H9 (cell line): ENCODE measurements at regions not wholly inside any gene's neighbourhood (a gene's known extent, or its start where the extent isn't known, plus 50 kb on each side); places are given as distances from the start of the nearest gene placed in this dataset.

Source experiments
- DNase-seq: peaks from one replicate; pipeline ENCODE4 v3.0.0-alpha.2; 2017
- H2AFZ ChIP-seq: one replicate; pipeline ENCODE4 v1.6.1; 2013; ENCODE audit warnings: mild to moderate bottlenecking, low read length, control low read depth, moderate library complexity
- H2AK5ac ChIP-seq: 2 replicates; pipeline ENCODE4 v1.6.1; 2013; ENCODE audit warnings: low read length, control low read depth, mixed read lengths; ENCODE audit not compliant: insufficient read length
- H2BK120ac ChIP-seq: one replicate; pipeline ENCODE4 v1.6.1; 2013; ENCODE audit warnings: low read depth, mild to moderate bottlenecking, low read length, control low read depth, inconsistent platforms; ENCODE audit not compliant: poor library complexity, severe bottlenecking
- H2BK12ac ChIP-seq: 2 replicates; pipeline ENCODE4 v1.6.1; 2013; ENCODE audit warnings: low read length, control low read depth, mixed read lengths, low read depth; ENCODE audit not compliant: insufficient read length
- H2BK15ac ChIP-seq: 2 replicates; pipeline ENCODE4 v1.6.1; 2013; ENCODE audit warnings: low read depth, low read length, control low read depth
- H2BK20ac ChIP-seq: one replicate; pipeline ENCODE4 v1.6.1; 2013; ENCODE audit warnings: low read depth, mild to moderate bottlenecking, low read length, control low read depth, inconsistent platforms; ENCODE audit not compliant: poor library complexity, severe bottlenecking
- H2BK5ac ChIP-seq: 2 replicates; pipeline ENCODE4 v1.6.1; 2013; ENCODE audit warnings: low read length, control low read depth, mixed read lengths; ENCODE audit not compliant: insufficient read length
- H3K14ac ChIP-seq: 2 replicates; pipeline ENCODE4 v1.6.1; 2013; ENCODE audit warnings: low read length, control low read depth; ENCODE audit not compliant: insufficient read depth
- H3K18ac ChIP-seq: 2 replicates; pipeline ENCODE4 v1.6.1; 2013; ENCODE audit warnings: low read depth, mild to moderate bottlenecking, mixed read lengths, low read length, control low read depth; ENCODE audit not compliant: insufficient read length
- H3K23ac ChIP-seq: 2 replicates; pipeline ENCODE4 v1.6.1; 2013; ENCODE audit warnings: low read length, control low read depth, mixed read lengths, low read depth; ENCODE audit not compliant: insufficient read length
- H3K23me2 ChIP-seq: 2 replicates; pipeline ENCODE4 v1.6.1; 2013; ENCODE audit warnings: low read depth, mild to moderate bottlenecking, mixed read lengths, low read length, control low read depth; ENCODE audit not compliant: insufficient read length, poor library complexity, severe bottlenecking
- H3K27ac ChIP-seq: 2 replicates; pipeline ENCODE4 v1.5.1; 2013; ENCODE audit warnings: low read length, control low read depth, mixed read lengths, low read depth; ENCODE audit not compliant: insufficient read length
- H3K27me3 ChIP-seq: 2 replicates; pipeline ENCODE4 v1.6.1; 2013; ENCODE audit warnings: low read length, control low read depth, inconsistent platforms; ENCODE audit not compliant: insufficient read depth
- H3K4ac ChIP-seq: 2 replicates; pipeline ENCODE4 v1.6.1; 2013; ENCODE audit warnings: low read depth, mild to moderate bottlenecking, control low read depth, inconsistent platforms, low read length, moderate library complexity
- H3K4me1 ChIP-seq: 2 replicates; pipeline ENCODE4 v1.6.1; 2013; ENCODE audit warnings: low read length, control low read depth, inconsistent platforms; ENCODE audit not compliant: insufficient read depth
- H3K4me2 ChIP-seq: 2 replicates; pipeline ENCODE4 v1.6.1; 2013; ENCODE audit warnings: low read length, control low read depth, mixed read lengths; ENCODE audit not compliant: insufficient read length, insufficient read depth
- H3K56ac ChIP-seq: 2 replicates; pipeline ENCODE4 v1.6.1; 2013; ENCODE audit warnings: low read depth, mild to moderate bottlenecking, mixed read lengths, low read length, control low read depth; ENCODE audit not compliant: insufficient read length
- H3K79me1 ChIP-seq: 2 replicates; pipeline ENCODE4 v1.6.1; 2013; ENCODE audit warnings: low read depth, mild to moderate bottlenecking, moderate library complexity, low read length, control low read depth, inconsistent platforms; ENCODE audit not compliant: insufficient read depth, poor library complexity, severe bottlenecking
- H3K79me2 ChIP-seq: 2 replicates; pipeline ENCODE4 v1.6.1; 2013; ENCODE audit warnings: low read length, control low read depth, inconsistent platforms; ENCODE audit not compliant: insufficient read depth
- H3K9ac ChIP-seq: 2 replicates; pipeline ENCODE4 v1.6.1; 2013; ENCODE audit warnings: low read length, control low read depth, mixed read lengths; ENCODE audit not compliant: insufficient read length; ENCODE audit errors: extremely low read depth
- H3K9me3 ChIP-seq: one replicate; pipeline ENCODE4 v1.6.1; 2013; ENCODE audit warnings: low read depth, low read length, inconsistent platforms; ENCODE audit not compliant: control insufficient read depth
- H3T11ph ChIP-seq: one replicate; pipeline ENCODE4 v1.6.1; 2013; ENCODE audit warnings: mild to moderate bottlenecking, low read length, control low read depth, inconsistent platforms
- H4K20me1 ChIP-seq: one replicate; pipeline ENCODE4 v1.6.1; 2013; ENCODE audit not compliant: control insufficient read depth, insufficient read length, insufficient read depth
- H4K5ac ChIP-seq: 2 replicates; pipeline ENCODE4 v1.6.1; 2013; ENCODE audit warnings: low read depth, mild to moderate bottlenecking, mixed read lengths, low read length, control low read depth; ENCODE audit not compliant: insufficient read length
- H4K8ac ChIP-seq: replicated peaks from 2 replicates; pipeline ENCODE4 v1.6.1; 2013; ENCODE audit warnings: low read length, control low read depth, mixed read lengths, low read depth; ENCODE audit not compliant: insufficient read length
- H4K91ac ChIP-seq: 2 replicates; pipeline ENCODE4 v1.6.1; 2013; ENCODE audit warnings: low read depth, mild to moderate bottlenecking, moderate library complexity, mixed read lengths, low read length, control low read depth; ENCODE audit not compliant: insufficient read length
- H3K27ac Mint-ChIP-seq, 3 experiments: 2 replicates in 2 of 3; 3 replicates in 1 of 3; pipeline ENCODE4 v1.8.0; 2020 to 2021; ENCODE audit warnings: mixed read lengths in 3 of 3, mild to moderate bottlenecking in 1 of 3, moderate library complexity in 1 of 3
- H3K27me3 Mint-ChIP-seq: 2 replicates; pipeline ENCODE4 v1.8.0; 2021; ENCODE audit warnings: low read depth, mild to moderate bottlenecking, moderate library complexity, mixed read lengths
- H3K36me3 Mint-ChIP-seq, 3 experiments: 2 replicates in 2 of 3; 3 replicates in 1 of 3; pipeline ENCODE4 v1.8.0; 2020 to 2021; ENCODE audit warnings: low read depth in 3 of 3, mixed read lengths in 3 of 3; ENCODE audit not compliant: insufficient read depth in 1 of 3
- H3K4me1 Mint-ChIP-seq, 2 experiments: 2 replicates each; pipeline ENCODE4 v1.8.0; 2020; ENCODE audit warnings: mixed read lengths in 2 of 2
- H3K4me3 Mint-ChIP-seq, 2 experiments: 2 replicates in 1 of 2; 3 replicates in 1 of 2; pipeline ENCODE4 v1.8.0; 2020 to 2021; ENCODE audit warnings: mild to moderate bottlenecking in 2 of 2, mixed read lengths in 2 of 2, moderate library complexity in 1 of 2
- H3K9me3 Mint-ChIP-seq, 2 experiments: 2 replicates in 1 of 2; 3 replicates in 1 of 2; pipeline ENCODE4 v1.8.0; 2020; ENCODE audit warnings: mild to moderate bottlenecking in 2 of 2, mixed read lengths in 2 of 2, moderate library complexity in 1 of 2
- CTCF ChIP-seq: fragments of 200-600 bp; sonication (generic); conservative IDR thresholded peaks from 3 replicates; pipeline ENCODE4 v1.8.0; 2021; ENCODE audit warnings: antibody characterized with exemption, mild to moderate bottlenecking
- WGBS: extraction: QIAGEN DNeasy Blood & Tissue Kit; methylation state at CpG from one replicate; pipeline ENCODE4 v1.1.7; 2013; ENCODE audit warnings: missing lambda C conversion rate, low lambda C conversion rate, mixed read lengths; ENCODE audit not compliant: insufficient read length; ENCODE audit errors: extremely low coverage; 5-methylcytosine and 5-hydroxymethylcytosine counted together

DNA sequence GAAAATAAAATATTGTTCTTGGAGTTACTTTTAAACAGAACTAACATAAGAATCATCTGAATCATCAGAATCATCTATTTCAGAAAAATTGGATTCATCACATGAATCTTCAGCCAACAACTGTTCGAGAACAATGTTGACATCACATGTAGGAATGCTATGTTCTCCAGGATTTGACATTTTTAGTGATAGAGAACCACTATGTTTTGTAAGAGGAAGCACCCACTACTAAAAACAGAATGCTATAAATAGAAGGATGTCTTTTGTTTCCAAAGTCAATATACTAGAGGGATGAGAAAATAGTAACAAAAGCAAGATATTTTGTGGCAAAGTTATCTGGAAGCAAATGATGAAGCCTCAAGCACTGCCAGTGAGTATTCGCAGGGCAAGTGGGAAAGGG is 263.4 kb upstream of the DDI1 start:
- Histone ChIP-seq H3K18ac (no peak overlapping the region), H3K14ac (no peak overlapping the region), H3K4me1 (peaks cover 2% of the 10 kb centered on the region; the same call in 1 of the 2 replicates), H2BK15ac (no peak overlapping the region), H4K8ac (no peak overlapping the region), H3K56ac (no peak overlapping the region), H2BK5ac (no peak overlapping the region), H3K27me3 (no peaks in the 10 kb centered on the region), H2AFZ (no peak overlapping the region), H2BK12ac (no peak overlapping the region), H4K91ac (no peak overlapping the region), H3K79me2 (no peaks in the 10 kb centered on the region), H3K27ac (no peak overlapping the region), H3K4ac (no peak overlapping the region), H4K5ac (no peak overlapping the region), H3K4me2 (no peak overlapping the region), H2BK120ac (no peak overlapping the region), H3K79me1 (no peaks in the 10 kb centered on the region), H3K9me3 (no peaks in the 10 kb centered on the region), H2AK5ac (no peak overlapping the region), H3K23ac (no peak overlapping the region), H3K9ac (no peak overlapping the region), H4K20me1 (no peaks in the 10 kb centered on the region), H2BK20ac (no peak overlapping the region), H3T11ph (no peak overlapping the region), H3K23me2 (no peaks in the 10 kb centered on the region)
- H3K36me3 Mint-ChIP-seq = no peaks in the 10 kb centered on the region
- no peaks in the 10 kb centered on the region for H3K9me3 Mint-ChIP-seq
- WGBS = no CpG with 5 or more reads among the region's 2 CpGs
- DNase-seq = no peak
- H3K27ac Mint-ChIP-seq = no peak overlapping the region
- no peak overlapping the region for H3K4me3 Mint-ChIP-seq
- TF ChIP-seq CTCF = no peak
- no peaks in the 10 kb centered on the region for H3K27me3 Mint-ChIP-seq
- peaks cover 7 to 9% of the 10 kb centered on the region in 2 experiments for H3K4me1 Mint-ChIP-seq
